Lung (tissue), 12 donors: ENCODE measurements at regions not wholly inside any gene's neighbourhood (a gene's known extent, or its start where the extent isn't known, plus 50 kb on each side); places are given as distances from the start of the nearest gene placed in this dataset. TPM values are rescaled to one million over a fixed set of nuclear protein-coding genes. Genes with fewer than 3 reads are reported as not detected.

Source experiments
- ATAC-seq: fragments of 200-7000 bp; cut with Tn5 transposase; one replicate; pipeline ENCODE4 v1.9.1; 2020; ENCODE audit warnings: moderate number of reproducible peaks; ENCODE audit not compliant: insufficient read depth, low FRiP score
- DNase-seq, 3 donors: peaks; one replicate each; pipeline ENCODE4 v3.0.0-alpha.2; 2013 to 2017
- H3K27ac ChIP-seq, 2 donors: one replicate each; pipeline ENCODE4 v1.5.1; 2013; ENCODE audit warnings: mild to moderate bottlenecking in 2 of 2, moderate library complexity in 2 of 2, control low read depth in 1 of 2, inconsistent platforms in 1 of 2, low read depth in 1 of 2, low read length in 1 of 2
- H3K27me3 ChIP-seq, 3 donors: one replicate each; pipeline ENCODE4 v1.5.1; 2013; ENCODE audit warnings: low read length in 2 of 3; ENCODE audit not compliant: control insufficient read depth in 3 of 3, insufficient read depth in 3 of 3
- H3K36me3 ChIP-seq, 4 donors: one replicate each; pipeline ENCODE4 v1.5.1; 2013; ENCODE audit warnings: low read length in 4 of 4, mild to moderate bottlenecking in 1 of 4, moderate library complexity in 1 of 4; ENCODE audit not compliant: control insufficient read depth in 4 of 4, insufficient read depth in 4 of 4
- H3K4me1 ChIP-seq, 5 donors: one replicate each; pipeline ENCODE4 v1.5.1; 2013; ENCODE audit warnings: low read length in 5 of 5, mild to moderate bottlenecking in 2 of 5, moderate library complexity in 1 of 5; ENCODE audit not compliant: control insufficient read depth in 5 of 5, insufficient read depth in 5 of 5
- H3K4me3 ChIP-seq: one replicate; pipeline ENCODE4 v1.5.1; 2013; ENCODE audit warnings: mild to moderate bottlenecking, control low read depth, moderate library complexity
- H3K9ac ChIP-seq, 2 donors: one replicate each; pipeline ENCODE4 v1.5.1; 2013; ENCODE audit warnings: low read length in 2 of 2, control low read depth in 1 of 2; ENCODE audit not compliant: insufficient read depth in 1 of 2
- H3K9me3 ChIP-seq, 4 donors: one replicate each; pipeline ENCODE4 v1.5.1; 2013; ENCODE audit warnings: low read length in 3 of 4, mild to moderate bottlenecking in 1 of 4, moderate library complexity in 1 of 4; ENCODE audit not compliant: control insufficient read depth in 4 of 4, insufficient read depth in 3 of 4
- CTCF ChIP-seq: IDR thresholded peaks from 2 replicates; pipeline ENCODE4 v1.5.1; 2012; ENCODE audit warnings: mild to moderate bottlenecking; ENCODE audit errors: control extremely low read depth, extremely low read depth
- WGBS, 2 donors: extraction: QIAGEN DNeasy Blood & Tissue Kit; methylation state at CpG; one replicate each; pipeline ENCODE4 v1.1.7; 2013; 5-methylcytosine and 5-hydroxymethylcytosine counted together
- small RNA-seq: library from RNA; depleted of rRNA; stranded (forward); fragments of <200 nt; gene quantifications from one replicate; pipeline ENCODE3, GENCODE V24; 2014; ENCODE audit warnings: low replicate concordance
- donor health status: control.
- donor health status: control.
- donor health status: Bipolar disorder and iron deficiency.
- donor health status: healthy.
- donor health status: DM: yes; HTN: yes; CAD: no.

- 60 to 73% methylated on average over 7 of the region's 7 CpGs for WGBS, 2 donors
- H3K27ac ChIP-seq = no peak overlapping the region
- no peak overlapping the region for H3K9ac ChIP-seq
- no peak overlapping the region for H3K4me3 ChIP-seq
- ATAC-seq (no peak), DNase-seq (peak in 1 of 3 donors; percentile 1)
- H3K36me3 ChIP-seq = no peaks in the 10 kb centered on the region
- no peak for TF ChIP-seq CTCF
- H3K27me3 ChIP-seq = peaks cover 0 to 3% (median 0%) of the 10 kb centered on the region in 3 donors
- H3K4me1 ChIP-seq = no peaks in the 10 kb centered on the region
- peaks cover 0 to 2% (median 0%) of the 10 kb centered on the region in 4 donors for H3K9me3 ChIP-seq
These were observed 67.6 kb upstream of the GPR101 start for GRCh38 chrX:137101273-137101990.

Small RNA genes in the stretch of these regions (small RNA-seq; reads per million reads assigned to genes)
- gene AL355309.1 = not detected
